ENCODE measurements at regions not wholly inside any gene's neighbourhood (a gene's known extent, or its start where the extent isn't known, plus 50 kb on each side); places are given as distances from the start of the nearest gene placed in this dataset.

GRCh38 chr18:24999650-25000267, 352.2 kb downstream of the ZNF521 start:
- no peaks in the 10 kb centered on the region for H3K27me3 ChIP-seq (ENCODE audit: low read depth, low read length)
- H3K36me3 ChIP-seq (ENCODE audit: control insufficient read depth in 1 of 2, insufficient read depth in 2 of 2, low read length in 2 of 2): no peaks in the 10 kb centered on the region
- H3K4me3 ChIP-seq (ENCODE audit: low read depth in 1 of 2, low read length in 2 of 2): no peak overlapping the region
- no peaks in the 10 kb centered on the region for H3K4me1 ChIP-seq (ENCODE audit: control insufficient read depth in 1 of 2, insufficient read depth in 2 of 2, low read length in 2 of 2)
- H3K9me3 ChIP-seq (ENCODE audit: control insufficient read depth in 1 of 2, low read length in 2 of 2): peaks cover 7 to 10% of the 10 kb centered on the region in 2 donors
- H3K27ac ChIP-seq (ENCODE audit: low read length): no peak overlapping the region

- H3K9me3 ChIP-seq (ENCODE audit: control insufficient read depth in 1 of 2, low read length in 2 of 2): peaks cover 7 to 10% of the 10 kb centered on the region in 2 donors
- H3K4me3 ChIP-seq (ENCODE audit: low read depth in 1 of 2, low read length in 2 of 2): no peak overlapping the region
- H3K27me3 ChIP-seq (ENCODE audit: low read depth, low read length): no peaks in the 10 kb centered on the region
- no peak overlapping the region for H3K27ac ChIP-seq (ENCODE audit: low read length)
- H3K4me1 ChIP-seq (ENCODE audit: control insufficient read depth in 1 of 2, insufficient read depth in 2 of 2, low read length in 2 of 2): no peaks in the 10 kb centered on the region
- no peaks in the 10 kb centered on the region for H3K36me3 ChIP-seq (ENCODE audit: control insufficient read depth in 1 of 2, insufficient read depth in 2 of 2, low read length in 2 of 2)
These were observed 350.2 kb downstream of the ZNF521 start for GRCh38 chr18:25001803-25002202.

GRCh38 chr18:25005541-25006403, 346.2 kb downstream of the ZNF521 start:
- H3K27me3 ChIP-seq (ENCODE audit: low read depth, low read length): no peaks in the 10 kb centered on the region
- H3K9me3 ChIP-seq (ENCODE audit: control insufficient read depth in 1 of 2, low read length in 2 of 2): no peaks in the 10 kb centered on the region
- no peak overlapping the region for H3K4me3 ChIP-seq (ENCODE audit: low read depth in 1 of 2, low read length in 2 of 2)
- no peaks in the 10 kb centered on the region for H3K4me1 ChIP-seq (ENCODE audit: control insufficient read depth in 1 of 2, insufficient read depth in 2 of 2, low read length in 2 of 2)
- no peaks in the 10 kb centered on the region for H3K36me3 ChIP-seq (ENCODE audit: control insufficient read depth in 1 of 2, insufficient read depth in 2 of 2, low read length in 2 of 2)
- H3K27ac ChIP-seq (ENCODE audit: low read length): no peak overlapping the region

GRCh38 chr18:25010623-25011374, 341.2 kb downstream of the ZNF521 start:
- Histone ChIP-seq H3K4me3 (ENCODE audit: low read depth in 1 of 2, low read length in 2 of 2) (no peak overlapping the region), H3K27me3 (ENCODE audit: low read depth, low read length) (no peaks in the 10 kb centered on the region), H3K27ac (ENCODE audit: low read length) (no peak overlapping the region), H3K36me3 (ENCODE audit: control insufficient read depth in 1 of 2, insufficient read depth in 2 of 2, low read length in 2 of 2) (no peaks in the 10 kb centered on the region), H3K4me1 (ENCODE audit: control insufficient read depth in 1 of 2, insufficient read depth in 2 of 2, low read length in 2 of 2) (no peaks in the 10 kb centered on the region), H3K9me3 (ENCODE audit: control insufficient read depth in 1 of 2, low read length in 2 of 2) (no peaks in the 10 kb centered on the region)

Measured in muscle layer of duodenum (tissue), 2 donors.